Gastrocnemius medialis (tissue), 4 donors: ENCODE measurements at regions not wholly inside any gene's neighbourhood (a gene's known extent, or its start where the extent isn't known, plus 50 kb on each side); places are given as distances from the start of the nearest gene placed in this dataset.

Source experiments
- CTCF ChIP-seq, 5 experiments: fragments of 450-650 bp in 3 of 5; fragments of 200-600 bp in 2 of 5; sonication (generic) in 2 of 5; IDR thresholded peaks in 4 of 5; conservative IDR thresholded peaks in 1 of 5; 1 replicate in 4 of 5; 2 replicates in 1 of 5; pipeline ENCODE4 v1.5.1; 2016 to 2019; ENCODE audit warnings: antibody characterized with exemption in 5 of 5, mild to moderate bottlenecking in 3 of 5, moderate library complexity in 3 of 5
- POLR2A ChIP-seq, 2 donors: fragments of 450-650 bp; IDR thresholded peaks; one replicate each; pipeline ENCODE4 v1.6.1; 2017; ENCODE audit warnings: antibody characterized with exemption in 2 of 2, mild to moderate bottlenecking in 2 of 2, moderate library complexity in 2 of 2

GRCh38 chr4:159051245-159052071 lies 51.4 kb upstream of the RAPGEF2 start:
- TF ChIP-seq CTCF (IDR thresholded peaks at IDR 0.05 in 4 of 5, conservative IDR thresholded peaks at IDR 0.05 in 1 of 5) = no peak
- TF ChIP-seq POLR2A (IDR thresholded peaks at IDR 0.05) = no peak
